ENCODE measurements at regions not wholly inside any gene's neighbourhood (a gene's known extent, or its start where the extent isn't known, plus 50 kb on each side); places are given as distances from the start of the nearest gene placed in this dataset.
A peak's percentile ranks its signal among the peaks of the same experiment; 100 is the strongest.
"Not testable (repeated sequence)": the region's sequence is repeated elsewhere in the genome, so short reads cannot be mapped to it uniquely, and the experiment has no call there.

DNA sequence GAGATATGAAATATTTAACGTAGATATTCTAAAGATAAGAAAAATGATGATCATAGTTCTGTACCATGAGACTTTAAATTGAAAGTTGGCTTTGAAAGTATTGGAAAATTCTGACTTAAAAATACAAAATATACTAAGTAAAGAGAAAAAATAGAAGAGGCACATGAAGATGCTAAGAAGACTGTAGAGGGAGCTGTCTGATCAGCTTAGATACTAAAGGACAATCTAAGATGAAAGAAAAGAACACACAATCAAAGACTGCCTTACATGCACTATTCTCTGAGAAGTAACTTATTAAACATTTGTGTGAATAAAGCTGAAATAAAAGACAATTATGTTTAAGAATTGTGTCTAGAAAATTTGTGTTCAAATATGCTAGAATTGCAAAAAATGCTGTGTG, 55.1 kb downstream of the RBMXL2 start:
- in situ Hi-C loops (cut with HindIII; ENCODE audit: low pct_unique_long_range_greater_than_20kb, low sequenced_read_pairs) = no loop called here
- peak; percentile 2 for DNase-seq (ENCODE audit: low read depth)

DNA sequence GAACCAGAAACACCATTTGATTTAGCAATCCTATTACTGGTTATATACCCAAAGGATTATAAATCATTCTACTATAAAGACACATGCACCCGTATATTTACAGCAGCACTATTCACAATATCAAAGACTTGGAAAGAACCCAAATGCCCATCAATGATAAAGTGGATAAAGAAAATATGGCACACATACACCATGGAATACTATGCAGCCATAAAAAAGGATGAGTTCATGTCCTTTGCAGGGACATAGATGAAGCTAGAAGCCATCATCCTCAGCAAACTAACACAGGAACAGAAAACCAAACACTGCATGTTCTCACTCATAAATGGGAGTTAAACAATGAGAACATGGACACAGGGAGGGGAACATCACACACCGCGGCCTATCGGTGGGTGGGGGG, 61.3 kb downstream of the RBMXL2 start:
- DNase-seq (ENCODE audit: low read depth); in situ Hi-C loops (cut with HindIII; ENCODE audit: low pct_unique_long_range_greater_than_20kb, low sequenced_read_pairs): not testable (repeated sequence)

DNA sequence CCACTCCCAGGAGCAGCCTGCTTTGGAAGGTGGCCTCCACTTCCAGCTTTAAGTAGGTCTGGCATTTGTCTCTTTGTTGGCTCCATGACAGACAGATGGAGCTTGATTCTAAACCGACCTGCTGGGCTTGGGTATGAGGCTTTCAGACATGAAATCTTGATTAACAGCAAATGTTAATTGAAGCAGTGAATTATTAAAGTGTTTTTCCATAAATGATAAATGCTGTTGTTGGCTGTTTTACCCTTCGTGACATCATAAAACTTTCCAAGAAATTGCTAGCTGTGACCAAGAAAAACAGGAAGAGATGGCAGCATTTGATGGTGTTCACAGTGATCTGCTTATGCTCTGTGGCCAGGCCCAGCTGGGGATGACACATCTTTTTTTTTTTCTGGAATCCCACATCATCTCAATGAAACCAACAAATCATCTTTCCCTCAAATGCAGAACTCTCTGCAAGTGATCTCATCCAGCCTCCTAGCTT, 66.1 kb downstream of the RBMXL2 start:
- no peak for DNase-seq (ENCODE audit: low read depth)

DNA sequence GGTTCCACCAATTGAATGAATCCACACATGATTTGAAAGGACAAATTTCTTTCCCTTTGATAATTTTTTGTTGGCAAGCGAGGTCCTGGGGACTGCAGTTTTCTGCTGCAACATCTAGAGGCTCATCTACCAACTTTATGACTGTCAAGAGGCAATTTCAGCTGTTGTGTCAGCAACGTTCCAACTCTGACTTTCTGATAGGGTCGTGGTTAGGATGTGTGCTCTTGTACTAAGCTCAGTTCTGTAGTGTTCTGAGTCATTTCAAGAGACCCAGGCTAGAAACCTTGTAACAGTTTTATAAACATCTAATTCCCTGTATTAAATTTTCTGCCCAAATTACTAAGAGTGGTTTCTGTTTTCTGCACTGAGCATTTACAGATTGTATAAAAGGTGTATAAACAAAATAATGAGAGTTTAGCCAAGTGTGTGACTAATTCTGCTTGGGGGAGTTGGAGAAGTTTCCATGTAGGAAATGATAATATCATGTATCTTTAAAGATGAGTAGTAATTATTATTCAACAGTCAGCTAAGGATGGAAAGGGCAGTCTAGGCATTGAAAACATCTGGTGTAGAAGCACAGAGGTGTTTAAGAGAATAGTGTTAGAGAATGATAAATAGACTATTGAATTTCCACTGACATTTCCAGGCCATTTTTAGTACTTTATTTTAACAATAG, 72.2 kb downstream of the RBMXL2 start:
- no peak for DNase-seq (ENCODE audit: low read depth)
- in situ Hi-C loops (cut with HindIII; ENCODE audit: low pct_unique_long_range_greater_than_20kb, low sequenced_read_pairs) = no loop called here

More for the DNA sequence above, 66.1 kb downstream of the RBMXL2 start:
- in situ Hi-C loops (cut with HindIII; ENCODE audit: low pct_unique_long_range_greater_than_20kb, low sequenced_read_pairs) = no loop called here

DNA sequence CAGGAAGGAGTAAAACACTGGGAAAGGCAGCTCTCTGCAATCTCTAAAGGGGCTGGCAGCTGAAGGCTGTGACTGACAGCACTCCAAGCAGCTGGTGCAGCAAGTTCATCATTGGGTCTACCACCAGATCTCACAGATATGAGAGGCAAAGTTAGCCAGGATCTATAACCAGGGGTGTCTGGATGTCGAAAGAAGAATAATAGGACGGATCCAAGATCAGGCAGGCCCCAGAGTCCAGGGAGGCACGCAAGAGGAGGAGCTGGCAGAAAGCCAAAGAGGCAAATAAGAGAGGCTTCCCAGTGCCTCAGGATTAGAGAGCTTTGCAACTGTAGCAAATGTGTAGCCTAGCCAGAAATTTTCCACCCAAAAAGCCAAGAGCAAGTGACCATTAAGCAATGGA, 77.1 kb downstream of the RBMXL2 start:
- in situ Hi-C loops (cut with HindIII; ENCODE audit: low pct_unique_long_range_greater_than_20kb, low sequenced_read_pairs) = no loop called here
- no peak for DNase-seq (ENCODE audit: low read depth)

DNA sequence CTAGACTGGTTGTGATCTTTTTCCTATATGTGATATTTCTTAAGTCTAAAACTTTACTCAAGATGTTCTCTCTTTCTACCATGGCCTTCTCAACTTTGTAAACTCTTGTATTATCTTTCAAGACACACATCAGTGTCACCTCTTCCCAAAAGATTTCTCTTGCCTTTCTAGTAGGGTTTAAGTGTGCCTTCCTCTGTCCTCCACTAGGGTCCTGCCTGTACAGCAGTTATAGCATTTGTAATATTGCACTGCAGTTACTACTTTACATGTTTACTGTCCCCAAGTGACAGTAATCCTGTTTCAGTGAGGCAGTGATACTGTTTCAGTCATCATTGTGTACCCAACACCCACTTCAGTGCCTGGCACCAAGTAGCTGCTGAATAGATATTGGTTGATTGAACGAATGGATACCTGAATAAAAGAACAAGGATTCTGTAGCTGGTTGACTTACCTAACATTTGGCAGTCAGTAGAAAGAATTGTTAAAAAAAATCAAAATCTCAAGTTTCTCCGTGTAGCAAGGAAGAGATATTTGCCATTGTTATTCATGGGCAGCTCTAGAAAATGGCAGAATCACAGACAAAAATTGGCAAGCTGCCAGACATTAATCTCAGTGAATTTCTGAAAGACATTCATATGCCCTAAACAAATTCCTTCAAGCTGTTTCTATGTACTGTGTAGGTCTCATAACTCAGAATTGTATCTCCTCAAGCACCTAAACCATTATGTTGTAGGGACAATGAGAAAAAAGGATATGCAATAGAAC, 79.4 kb downstream of the RBMXL2 start:
- DNase-seq (ENCODE audit: low read depth) = no peak
- in situ Hi-C loops (cut with HindIII; ENCODE audit: low pct_unique_long_range_greater_than_20kb, low sequenced_read_pairs) = no loop called here

DNA sequence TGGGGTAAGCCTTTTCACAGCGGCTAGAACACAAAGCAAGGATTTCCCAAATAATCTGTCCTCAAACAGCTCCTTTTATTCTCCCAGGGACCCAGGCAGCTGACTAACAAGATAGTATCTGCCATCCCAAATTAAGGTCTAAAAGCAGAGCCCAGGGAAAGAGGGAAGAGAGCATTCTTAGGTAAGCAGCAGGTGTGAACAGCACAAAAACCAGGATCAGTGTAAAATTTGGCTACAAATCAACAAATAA, 79.9 kb downstream of the RBMXL2 start:
- no peak for DNase-seq (ENCODE audit: low read depth)
- in situ Hi-C loops (cut with HindIII; ENCODE audit: low pct_unique_long_range_greater_than_20kb, low sequenced_read_pairs) = no loop called here

DNA sequence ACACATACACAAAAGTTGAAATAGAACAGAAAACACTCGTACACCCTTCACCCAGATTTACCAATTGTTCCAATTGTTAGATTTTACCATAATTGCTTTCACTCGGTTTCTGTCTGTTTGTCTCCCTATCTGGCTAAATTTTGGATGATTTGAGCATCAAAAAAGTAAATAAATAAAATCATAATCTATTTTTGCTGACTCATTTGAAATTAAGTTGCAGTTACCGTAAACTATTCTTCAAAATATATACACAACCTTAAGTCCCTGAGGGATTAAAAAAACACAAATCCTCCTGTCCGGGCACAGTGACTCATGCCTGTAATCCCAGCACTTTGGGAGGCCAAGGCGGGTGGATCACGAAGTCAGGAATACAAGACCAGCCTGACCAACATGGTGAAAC, 81.3 kb upstream of the SYT9 start:
- DNase-seq (ENCODE audit: low read depth) = no peak
- in situ Hi-C loops (cut with HindIII; ENCODE audit: low pct_unique_long_range_greater_than_20kb, low sequenced_read_pairs) = no loop called here

DNA sequence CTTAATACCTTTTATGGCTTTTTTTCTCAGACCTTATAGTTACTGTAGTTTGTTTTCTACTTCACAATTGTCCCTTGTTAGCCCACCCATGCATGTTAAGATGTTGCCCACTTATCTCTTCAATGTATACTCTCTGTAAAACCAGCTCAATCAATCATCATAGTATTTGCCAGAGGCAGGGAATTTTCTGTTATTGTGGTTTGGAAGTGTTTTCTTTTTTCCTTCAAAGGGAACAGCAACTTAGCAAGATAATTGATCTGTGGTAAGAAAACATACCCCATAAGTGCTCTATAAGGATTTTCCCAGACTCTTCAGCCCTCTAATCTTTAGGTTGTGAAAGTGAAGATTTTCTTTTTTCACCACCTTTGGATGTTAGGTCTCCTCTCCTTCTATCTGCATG, 76.7 kb upstream of the SYT9 start:
- DNase-seq (ENCODE audit: low read depth) = no peak
- in situ Hi-C loops (cut with HindIII; ENCODE audit: low pct_unique_long_range_greater_than_20kb, low sequenced_read_pairs) = no loop called here

DNA sequence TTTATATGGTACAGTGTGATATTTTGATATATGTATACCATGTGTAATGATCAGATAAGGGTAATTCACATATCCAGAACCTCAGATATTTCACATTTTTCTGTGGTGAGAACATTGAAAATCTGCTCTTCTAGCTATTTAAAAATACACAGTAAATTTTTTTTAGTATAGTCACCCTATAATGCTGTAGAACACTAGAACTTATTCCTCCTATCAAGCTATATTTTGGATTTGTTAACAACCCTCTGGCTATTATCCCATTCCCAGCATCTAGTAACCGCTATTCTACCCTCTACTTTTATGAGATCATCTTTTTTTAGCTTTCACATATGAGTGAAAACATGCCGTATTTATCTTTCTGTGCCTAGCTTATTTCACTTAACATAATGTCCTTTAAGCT, 65.5 kb upstream of the SYT9 start:
- no peak for DNase-seq (ENCODE audit: low read depth)
- in situ Hi-C loops (cut with HindIII; ENCODE audit: low pct_unique_long_range_greater_than_20kb, low sequenced_read_pairs) = no loop called here

DNA sequence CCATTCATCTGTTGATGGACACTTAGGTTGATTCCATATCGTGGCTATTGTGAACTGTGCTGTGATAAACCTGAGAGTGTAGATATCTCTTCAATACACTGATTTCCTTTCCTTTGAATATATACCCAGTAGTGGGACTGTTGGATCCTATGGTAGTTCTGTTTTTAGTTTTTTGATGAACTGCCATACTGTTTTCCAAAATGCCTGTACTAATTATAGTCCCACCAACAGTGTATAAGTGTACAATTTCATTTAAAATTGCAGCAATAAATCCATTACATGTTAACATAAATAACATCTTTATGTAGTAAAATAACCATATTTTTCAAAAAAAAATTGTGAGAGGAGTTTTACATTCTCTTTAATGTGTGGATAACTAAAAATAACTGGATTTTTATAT, 65.0 kb upstream of the SYT9 start:
- in situ Hi-C loops (cut with HindIII; ENCODE audit: low pct_unique_long_range_greater_than_20kb, low sequenced_read_pairs) = no loop called here

DNA sequence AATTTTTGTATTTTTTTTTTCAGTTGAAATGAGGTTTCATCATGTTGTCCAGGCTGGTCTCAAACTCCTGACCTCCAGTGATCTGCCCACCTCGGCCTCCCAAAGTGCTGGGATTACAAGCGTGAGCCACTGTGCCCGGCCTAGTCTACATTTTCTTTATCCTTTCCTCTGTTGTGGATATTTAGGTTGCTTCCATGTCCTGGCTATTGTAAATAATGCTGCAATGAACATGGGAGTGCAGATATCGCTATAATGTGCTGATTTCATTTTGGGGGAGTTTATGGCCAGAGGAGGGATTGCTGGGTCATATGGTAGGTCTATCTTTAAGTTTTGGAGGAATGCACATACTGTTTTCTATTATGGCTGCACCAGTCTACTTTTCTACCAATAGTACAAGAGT, 58.9 kb upstream of the SYT9 start:
- in situ Hi-C loops (cut with HindIII; ENCODE audit: low pct_unique_long_range_greater_than_20kb, low sequenced_read_pairs); DNase-seq (ENCODE audit: low read depth): not testable (repeated sequence)

More for the DNA sequence above, 65.0 kb upstream of the SYT9 start:
- no peak for DNase-seq (ENCODE audit: low read depth)

DNA sequence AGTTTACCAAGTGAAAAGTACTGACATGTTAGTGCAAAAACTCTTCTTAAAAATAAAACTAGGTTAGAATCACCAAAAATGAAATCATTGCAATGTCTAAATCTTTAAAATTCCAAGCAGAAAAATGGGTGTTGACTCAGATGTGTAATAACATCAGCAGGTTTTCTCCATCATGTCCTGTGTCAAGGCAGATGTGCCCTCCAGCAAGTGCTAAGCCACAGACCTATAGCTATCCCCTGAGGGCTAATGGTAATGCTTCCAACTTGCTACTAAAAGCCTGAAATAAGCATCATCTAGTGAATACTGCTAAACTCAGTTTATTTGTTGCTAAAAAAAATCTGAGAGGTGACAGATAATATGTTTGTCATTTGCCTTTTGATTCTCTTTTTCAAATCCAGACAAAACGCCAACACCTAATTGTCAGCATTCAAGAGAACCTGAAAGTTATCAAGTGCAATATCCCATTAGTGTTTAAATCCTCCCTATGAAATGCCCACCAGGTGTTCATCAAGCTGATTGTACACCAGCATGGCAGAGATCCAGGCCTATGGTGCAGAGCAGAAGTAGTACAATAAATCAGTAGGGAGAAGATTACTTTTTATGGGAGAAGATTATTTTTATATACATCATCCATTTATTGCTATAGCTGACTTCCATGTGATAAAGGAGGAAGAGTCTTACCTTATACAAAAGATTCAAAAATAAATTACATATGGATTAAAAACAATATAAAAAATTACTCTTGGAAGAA, 55.1 kb upstream of the SYT9 start:
- no peak for DNase-seq (ENCODE audit: low read depth)
- in situ Hi-C loops (cut with HindIII; ENCODE audit: low pct_unique_long_range_greater_than_20kb, low sequenced_read_pairs) = no loop called here

DNA sequence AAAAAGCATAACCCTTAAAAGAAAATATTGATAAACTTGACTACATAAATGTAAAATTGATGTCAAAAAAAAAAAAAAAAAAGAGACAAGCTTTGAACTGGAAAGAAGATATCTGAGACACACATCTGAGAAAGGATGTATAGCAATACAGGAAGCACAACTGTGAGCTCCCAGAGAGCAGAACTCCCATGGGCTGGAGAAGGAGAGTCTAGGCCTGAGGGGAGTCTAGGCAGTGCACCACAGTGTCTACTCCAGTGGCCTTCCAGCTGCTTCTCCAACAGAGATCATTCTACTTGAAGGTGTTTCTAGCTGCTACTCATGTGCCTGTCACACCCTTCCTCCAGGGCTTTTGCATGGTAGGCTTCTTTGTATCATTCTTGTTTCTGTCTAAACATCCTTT, 54.2 kb upstream of the SYT9 start:
- no peak for DNase-seq (ENCODE audit: low read depth)
- in situ Hi-C loops (cut with HindIII; ENCODE audit: low pct_unique_long_range_greater_than_20kb, low sequenced_read_pairs) = no loop called here

All from Caki2 (cell line).